Left ventricle myocardium inferior (tissue), 1 donor: ENCODE measurements at regions not wholly inside any gene's neighbourhood (a gene's known extent, or its start where the extent isn't known, plus 50 kb on each side); places are given as distances from the start of the nearest gene placed in this dataset.
"Not testable (repeated sequence)": the region's sequence is repeated elsewhere in the genome, so short reads cannot be mapped to it uniquely, and the experiment has no call there.

Source experiments
- DNase-seq: peaks from one replicate; pipeline ENCODE4 v3.0.0-alpha.2; 2020
- H3K27ac ChIP-seq: fragments of 200-600 bp; replicated peaks from 2 replicates; pipeline ENCODE4 v1.8.0; 2021
- H3K27me3 ChIP-seq: fragments of 200-600 bp; 2 replicates; pipeline ENCODE4 v1.8.0; 2021; ENCODE audit warnings: low read depth
- H3K36me3 ChIP-seq: fragments of 200-600 bp; 2 replicates; pipeline ENCODE4 v1.8.0; 2021
- H3K4me1 ChIP-seq: fragments of 200-600 bp; 2 replicates; pipeline ENCODE4 v1.8.0; 2021
- H3K4me3 ChIP-seq: fragments of 200-600 bp; 2 replicates; pipeline ENCODE4 v1.8.0; 2021; ENCODE audit warnings: mild to moderate bottlenecking, moderate library complexity
- H3K9me3 ChIP-seq: fragments of 200-600 bp; replicated peaks from 2 replicates; pipeline ENCODE4 v1.8.0; 2021
- CTCF ChIP-seq: fragments of 200-600 bp; IDR thresholded peaks from 2 replicates; pipeline ENCODE4 v1.8.0; 2021; ENCODE audit warnings: antibody characterized with exemption, mild to moderate bottlenecking, borderline replicate concordance
- intact Hi-C: fragments of 100-400 bp; cut with micrococcal nuclease; formaldehyde crosslinking; loops from one replicate; pipeline ENCODE4 v1.11.0; 2022
- donor health status: DM: no; HTN: yes; CAD: no; lungs with severe emphysema.

- no peak overlapping the region for H3K4me3 ChIP-seq
- intact Hi-C loops = no loop called here
- no peaks in the 10 kb centered on the region for H3K36me3 ChIP-seq
- no peak for TF ChIP-seq CTCF
- H3K27ac ChIP-seq = no peak overlapping the region
- H3K9me3 ChIP-seq = no peaks in the 10 kb centered on the region
- peaks cover 24% of the 10 kb centered on the region for H3K27me3 ChIP-seq
- DNase-seq = no peak
- no peaks in the 10 kb centered on the region for H3K4me1 ChIP-seq
Observed at GRCh38 chr16:65816556-65816955, 549.9 kb upstream of the CDH5 start.

- H3K4me1 ChIP-seq = no peaks in the 10 kb centered on the region
- no peak overlapping the region for H3K27ac ChIP-seq
- no peak overlapping the region for H3K4me3 ChIP-seq
- H3K9me3 ChIP-seq = no peaks in the 10 kb centered on the region
- no peak for DNase-seq
- TF ChIP-seq CTCF = no peak
- H3K27me3 ChIP-seq = peaks cover 24% of the 10 kb centered on the region
- no peaks in the 10 kb centered on the region for H3K36me3 ChIP-seq
- intact Hi-C loops = no loop called here
Observed at GRCh38 chr16:65815707-65816106, 550.8 kb upstream of the CDH5 start.

- intact Hi-C loops, H3K9me3 ChIP-seq, H3K36me3 ChIP-seq, H3K4me3 ChIP-seq, H3K27ac ChIP-seq, DNase-seq, H3K4me1 ChIP-seq: not testable (repeated sequence)
- H3K27me3 ChIP-seq = peaks cover 24% of the 10 kb centered on the region
Observed at GRCh38 chr16:65813879-65814278, 552.6 kb upstream of the CDH5 start.

GRCh38 chr16:65809627-65810026, 556.9 kb upstream of the CDH5 start:
- no peak for TF ChIP-seq CTCF
- Histone ChIP-seq H3K36me3 (no peaks in the 10 kb centered on the region), H3K9me3 (no peaks in the 10 kb centered on the region), H3K27me3 (peaks cover 14% of the 10 kb centered on the region), H3K27ac (no peak overlapping the region), H3K4me1 (no peaks in the 10 kb centered on the region), H3K4me3 (no peak overlapping the region)
- intact Hi-C loops = no loop called here
- DNase-seq = no peak

- DNase-seq = no peak
- H3K9me3 ChIP-seq = no peaks in the 10 kb centered on the region
- no peaks in the 10 kb centered on the region for H3K4me1 ChIP-seq
- no peak for TF ChIP-seq CTCF
- H3K27me3 ChIP-seq = peaks cover 13% of the 10 kb centered on the region
- H3K4me3 ChIP-seq = no peak overlapping the region
- no peak overlapping the region for H3K27ac ChIP-seq
- no peaks in the 10 kb centered on the region for H3K36me3 ChIP-seq
- intact Hi-C loops = no loop called here
Observed at GRCh38 chr16:65808790-65809189, 557.7 kb upstream of the CDH5 start.

GRCh38 chr16:65807858-65808257, 558.6 kb upstream of the CDH5 start:
- no peaks in the 10 kb centered on the region for H3K36me3 ChIP-seq
- H3K27me3 ChIP-seq = peaks cover 12% of the 10 kb centered on the region
- no peak overlapping the region for H3K4me3 ChIP-seq
- TF ChIP-seq CTCF = no peak
- H3K27ac ChIP-seq = no peak overlapping the region
- no peak for DNase-seq
- intact Hi-C loops = no loop called here
- no peaks in the 10 kb centered on the region for H3K9me3 ChIP-seq
- H3K4me1 ChIP-seq = no peaks in the 10 kb centered on the region

GRCh38 chr16:65805704-65806103, 560.8 kb upstream of the CDH5 start:
- H3K36me3 ChIP-seq, intact Hi-C loops, H3K4me3 ChIP-seq: not testable (repeated sequence)

More at GRCh38 chr16:65805704-65806103, 560.8 kb upstream of the CDH5 start:
- H3K27ac ChIP-seq, H3K9me3 ChIP-seq, H3K4me1 ChIP-seq, DNase-seq: not testable (repeated sequence)
- H3K27me3 ChIP-seq = peaks cover 12% of the 10 kb centered on the region
